T1000 (cell line): ENCODE measurements at regions not wholly inside any gene's neighbourhood (a gene's known extent, or its start where the extent isn't known, plus 50 kb on each side); places are given as distances from the start of the nearest gene placed in this dataset.

Source experiments
- DNase-seq: peaks from one replicate; lab custom pipeline; 2025; ENCODE audit warnings: mixed read lengths; lab: John Stamatoyannopoulos, UW

DNA sequence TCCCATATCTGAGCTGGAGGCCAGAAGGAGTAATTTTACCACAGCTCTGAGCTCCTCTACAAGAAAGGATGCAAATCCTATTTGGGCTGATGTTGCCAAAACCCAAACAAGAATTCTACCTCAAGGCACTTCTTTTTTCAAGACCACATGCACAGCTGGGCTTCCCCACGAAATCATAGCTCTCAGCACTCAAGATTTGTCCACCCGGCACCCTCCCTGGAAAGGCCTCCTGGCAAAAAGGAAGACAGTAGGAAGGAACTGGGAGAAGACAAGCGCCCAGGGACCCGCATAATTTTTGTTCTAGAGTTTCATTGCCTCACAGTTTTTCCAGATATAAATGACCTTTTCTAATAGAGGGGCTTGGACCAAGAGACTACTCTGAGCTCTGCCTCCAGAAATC lies 90.5 kb downstream of the BANF2 start:
- DNase-seq, result no peak

DNA sequence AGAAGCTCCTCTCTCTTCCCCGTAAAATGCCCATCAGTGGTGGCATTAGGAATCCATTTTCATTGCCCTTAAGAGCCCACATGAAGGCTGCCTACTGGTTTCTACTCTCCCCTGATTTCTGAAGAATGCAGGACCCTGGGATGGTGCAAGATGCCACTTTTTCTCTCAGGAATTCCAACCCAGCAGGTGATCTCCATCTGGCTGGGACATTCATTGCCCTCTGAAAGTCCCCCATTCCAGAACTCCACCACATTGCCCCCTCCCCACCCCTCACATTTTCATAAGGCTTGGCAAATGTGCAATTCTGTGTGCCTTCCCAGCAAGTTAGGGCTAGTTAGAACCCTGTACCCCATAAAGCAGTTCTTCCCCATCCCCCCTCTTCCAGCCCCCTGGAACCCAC lies 88.0 kb downstream of the BANF2 start:
- no peak for DNase-seq

DNA sequence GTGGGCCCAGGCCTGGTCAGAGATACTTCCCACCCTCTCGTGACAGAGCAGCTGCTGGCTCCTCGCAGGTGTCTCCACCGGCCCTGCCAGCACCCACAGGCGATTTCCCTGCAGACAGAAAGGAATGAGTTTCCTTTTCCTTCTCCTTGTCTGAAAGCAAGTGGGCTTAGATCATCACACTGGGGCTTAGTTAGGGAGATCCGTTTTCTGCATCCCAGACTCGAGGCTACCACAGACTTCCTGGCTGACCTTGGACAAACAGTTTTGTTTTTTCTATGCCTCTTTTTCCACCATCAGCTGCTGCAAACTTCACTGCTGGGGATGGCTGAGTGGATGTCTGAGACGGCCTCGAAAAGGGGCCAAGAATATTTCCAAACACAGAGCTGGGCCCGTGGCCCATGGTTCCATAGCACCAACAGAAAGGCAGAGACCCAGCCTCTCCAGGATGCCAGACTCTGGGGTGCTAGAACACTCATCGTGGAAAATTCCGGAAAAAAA lies 86.5 kb downstream of the BANF2 start:
- no peak for DNase-seq
